ENCODE measurements at regions not wholly inside any gene's neighbourhood (a gene's known extent, or its start where the extent isn't known, plus 50 kb on each side); places are given as distances from the start of the nearest gene placed in this dataset.

DNA sequence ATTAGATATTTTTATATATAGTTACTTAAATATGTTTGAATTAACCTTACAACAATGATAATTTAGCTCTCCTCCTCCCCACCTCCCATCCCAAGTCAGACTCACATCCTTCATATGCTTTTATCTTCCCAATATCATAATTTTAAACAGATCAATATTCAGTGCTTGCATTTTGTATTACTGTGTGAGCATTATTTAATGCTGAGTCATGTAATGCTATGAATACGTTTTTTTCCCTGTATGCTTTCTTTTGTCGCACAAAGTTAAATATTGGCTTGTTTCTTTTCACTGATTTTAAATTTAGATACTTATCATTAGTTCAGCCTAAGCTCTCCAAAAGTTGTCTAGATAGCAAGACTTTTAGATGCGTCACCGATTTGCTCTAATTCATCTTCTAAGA, 471.6 kb upstream of the SGO1 start:
- TF ChIP-seq POLR2A (IDR thresholded peaks at IDR 0.05; ENCODE audit: extremely low read depth, insufficient read length) = no peak
- TF ChIP-seq, protein P1, sequence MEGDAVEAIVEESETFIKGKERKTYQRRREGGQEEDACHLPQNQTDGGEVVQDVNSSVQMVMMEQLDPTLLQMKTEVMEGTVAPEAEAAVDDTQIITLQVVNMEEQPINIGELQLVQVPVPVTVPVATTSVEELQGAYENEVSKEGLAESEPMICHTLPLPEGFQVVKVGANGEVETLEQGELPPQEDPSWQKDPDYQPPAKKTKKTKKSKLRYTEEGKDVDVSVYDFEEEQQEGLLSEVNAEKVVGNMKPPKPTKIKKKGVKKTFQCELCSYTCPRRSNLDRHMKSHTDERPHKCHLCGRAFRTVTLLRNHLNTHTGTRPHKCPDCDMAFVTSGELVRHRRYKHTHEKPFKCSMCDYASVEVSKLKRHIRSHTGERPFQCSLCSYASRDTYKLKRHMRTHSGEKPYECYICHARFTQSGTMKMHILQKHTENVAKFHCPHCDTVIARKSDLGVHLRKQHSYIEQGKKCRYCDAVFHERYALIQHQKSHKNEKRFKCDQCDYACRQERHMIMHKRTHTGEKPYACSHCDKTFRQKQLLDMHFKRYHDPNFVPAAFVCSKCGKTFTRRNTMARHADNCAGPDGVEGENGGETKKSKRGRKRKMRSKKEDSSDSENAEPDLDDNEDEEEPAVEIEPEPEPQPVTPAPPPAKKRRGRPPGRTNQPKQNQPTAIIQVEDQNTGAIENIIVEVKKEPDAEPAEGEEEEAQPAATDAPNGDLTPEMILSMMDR (IDR thresholded peaks at IDR 0.05; ENCODE audit: low read depth, low read length) = no peak

All from NB4 (cell line).